Nephron progenitor cell (in vitro differentiated cells): ENCODE measurements at regions not wholly inside any gene's neighbourhood (a gene's known extent, or its start where the extent isn't known, plus 50 kb on each side); places are given as distances from the start of the nearest gene placed in this dataset.
"Not testable (repeated sequence)": the region's sequence is repeated elsewhere in the genome, so short reads cannot be mapped to it uniquely, and the experiment has no call there.

Experiments
- DNase-seq: peaks from one replicate; pipeline ENCODE4 v3.0.0; 2021
- H3K27ac Mint-ChIP-seq: 2 replicates; pipeline ENCODE4 v1.8.0; 2021; ENCODE audit warnings: mild to moderate bottlenecking, moderate library complexity, mixed read lengths
- H3K27me3 Mint-ChIP-seq: 2 replicates; pipeline ENCODE4 v1.8.0; 2021; ENCODE audit warnings: mild to moderate bottlenecking, low read depth, mixed read lengths; ENCODE audit not compliant: poor library complexity
- H3K36me3 Mint-ChIP-seq: 2 replicates; pipeline ENCODE4 v1.8.0; 2021; ENCODE audit warnings: low read depth, mixed read lengths
- H3K4me1 Mint-ChIP-seq: 2 replicates; pipeline ENCODE4 v1.8.0; 2021; ENCODE audit warnings: mixed read lengths
- H3K4me3 Mint-ChIP-seq: 2 replicates; pipeline ENCODE4 v1.8.0; 2021; ENCODE audit warnings: mild to moderate bottlenecking, moderate library complexity, mixed read lengths
- H3K9me3 Mint-ChIP-seq: 2 replicates; pipeline ENCODE4 v1.8.0; 2021; ENCODE audit warnings: mild to moderate bottlenecking, moderate library complexity, mixed read lengths
- CTCF ChIP-seq: fragments of 200-600 bp; sonication (generic); IDR thresholded peaks from 2 replicates; pipeline ENCODE4 v1.5.0; 2021; ENCODE audit warnings: antibody characterized with exemption

GRCh38 chr10:125252937-125253336 lies 92.6 kb upstream of the CTBP2 start:
- no peak for TF ChIP-seq CTCF
- Mint-ChIP-seq H3K4me3 (no peak overlapping the region), H3K36me3 (no peaks in the 10 kb centered on the region), H3K27ac (peak overlapping the region; percentile 2), H3K4me1 (no peaks in the 10 kb centered on the region), H3K27me3 (peaks cover 22% of the 10 kb centered on the region), H3K9me3 (peaks cover 27% of the 10 kb centered on the region)
- DNase-seq = no peak

- DNase-seq, H3K36me3 Mint-ChIP-seq, H3K27ac Mint-ChIP-seq, H3K4me3 Mint-ChIP-seq, H3K4me1 Mint-ChIP-seq: not testable (repeated sequence)
- peaks cover 27% of the 10 kb centered on the region for H3K9me3 Mint-ChIP-seq
- peaks cover 26% of the 10 kb centered on the region for H3K27me3 Mint-ChIP-seq
These were observed 90.5 kb upstream of the CTBP2 start for GRCh38 chr10:125250834-125251233.

GRCh38 chr10:125249948-125250347 lies 89.6 kb upstream of the CTBP2 start:
- no peak for DNase-seq
- no peak for TF ChIP-seq CTCF
- Mint-ChIP-seq H3K36me3 (no peaks in the 10 kb centered on the region), H3K27ac (no peak overlapping the region), H3K4me3 (no peak overlapping the region), H3K27me3 (peaks cover 27% of the 10 kb centered on the region), H3K4me1 (no peaks in the 10 kb centered on the region), H3K9me3 (peaks cover 27% of the 10 kb centered on the region)

- Mint-ChIP-seq H3K4me1 (no peaks in the 10 kb centered on the region), H3K27ac (no peak overlapping the region), H3K4me3 (no peak overlapping the region), H3K9me3 (peaks cover 27% of the 10 kb centered on the region), H3K27me3 (peaks cover 26% of the 10 kb centered on the region), H3K36me3 (no peaks in the 10 kb centered on the region)
- no peak for DNase-seq
- no peak for TF ChIP-seq CTCF
These were observed 88.1 kb upstream of the CTBP2 start for GRCh38 chr10:125248489-125248888.

- Mint-ChIP-seq H3K36me3 (no peaks in the 10 kb centered on the region), H3K4me3 (no peak overlapping the region)
These were observed 87.2 kb upstream of the CTBP2 start for GRCh38 chr10:125247576-125247975.

GRCh38 chr10:125243532-125244253 lies 83.3 kb upstream of the CTBP2 start:
- no peak for DNase-seq
- peaks cover 13% of the 10 kb centered on the region for H3K9me3 Mint-ChIP-seq
- TF ChIP-seq CTCF = no peak
- H3K4me1 Mint-ChIP-seq = no peaks in the 10 kb centered on the region
- H3K27me3 Mint-ChIP-seq = peaks cover 19% of the 10 kb centered on the region
- no peak overlapping the region for H3K4me3 Mint-ChIP-seq
- no peak overlapping the region for H3K27ac Mint-ChIP-seq
- peaks cover 6% of the 10 kb centered on the region for H3K36me3 Mint-ChIP-seq

More at GRCh38 chr10:125247576-125247975, 87.2 kb upstream of the CTBP2 start:
- H3K4me1 Mint-ChIP-seq = no peaks in the 10 kb centered on the region
- peaks cover 19% of the 10 kb centered on the region for H3K9me3 Mint-ChIP-seq
- no peak for DNase-seq
- no peak for TF ChIP-seq CTCF
- peaks cover 25% of the 10 kb centered on the region for H3K27me3 Mint-ChIP-seq
- no peak overlapping the region for H3K27ac Mint-ChIP-seq
